Esophagus squamous epithelium (tissue), 4 donors: ENCODE measurements at regions not wholly inside any gene's neighbourhood (a gene's known extent, or its start where the extent isn't known, plus 50 kb on each side); places are given as distances from the start of the nearest gene placed in this dataset.

Source experiments
- CTCF ChIP-seq, 6 experiments: fragments of 450-650 bp in 4 of 6; fragments of 200-600 bp in 2 of 6; sonication (generic) in 2 of 6; IDR thresholded peaks; one replicate each; pipeline ENCODE4 v1.5.1; 2016 to 2019; ENCODE audit warnings: antibody characterized with exemption in 6 of 6, mild to moderate bottlenecking in 4 of 6, moderate library complexity in 4 of 6
- POLR2A ChIP-seq, 4 donors: fragments of 450-650 bp; IDR thresholded peaks; one replicate each; pipeline ENCODE4 v1.6.1; 2017; ENCODE audit warnings: antibody characterized with exemption in 4 of 4, mild to moderate bottlenecking in 4 of 4, moderate library complexity in 3 of 4

DNA sequence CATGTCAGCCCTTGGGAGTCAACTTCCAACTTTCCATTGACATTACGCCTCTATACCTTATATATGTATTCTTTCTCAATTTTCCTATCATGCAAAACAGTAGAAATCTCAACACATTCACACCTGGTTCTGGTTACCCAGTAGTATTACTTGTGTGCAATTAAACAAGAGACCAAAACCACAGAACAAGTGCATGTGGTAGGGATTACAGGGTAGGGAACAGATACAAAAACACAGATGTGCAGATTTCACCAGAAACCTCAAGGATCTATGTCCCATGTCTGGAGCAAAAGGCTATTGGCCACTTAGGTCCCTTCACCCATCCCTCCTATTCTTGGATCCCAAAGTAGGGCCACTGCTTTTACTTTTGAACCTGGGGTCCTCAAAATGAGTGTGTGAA lies 143.6 kb upstream of the ZCCHC13 start:
- TF ChIP-seq POLR2A (IDR thresholded peaks at IDR 0.05) = no peak
- no peak for TF ChIP-seq CTCF (IDR thresholded peaks at IDR 0.05)
